HCT116 (cell line): ENCODE measurements at regions not wholly inside any gene's neighbourhood (a gene's known extent, or its start where the extent isn't known, plus 50 kb on each side); places are given as distances from the start of the nearest gene placed in this dataset.
A peak's percentile ranks its signal among the peaks of the same experiment; 100 is the strongest.

Source experiments
- ATAC-seq: fragments of 200-7000 bp; cut with Tn5 transposase; 2 replicates; pipeline ENCODE4 v1.9.1; 2020; ENCODE audit warnings: mild to moderate bottlenecking, moderate library complexity
- BruUV-seq: library from RNA; stranded (reverse); fragments of 400-500 nt; replicated peaks from 2 replicates; lab custom pipeline; 2021; lab: Mats Ljungman, UMichigan
- CTCF ChIA-PET: fragments of 300-600 bp; sonication (Branson Sonifier 250); formaldehyde crosslinking; loops from one replicate; lab custom pipeline; 2021; ENCODE audit warnings: antibody characterized with exemption; lab: Charles Lee
- POLR2A ChIA-PET: fragments of 300-600, 350-600 bp; sonication (Branson Sonifier 250); formaldehyde crosslinking; loops from one replicate; lab custom pipeline; 2021; ENCODE audit warnings: antibody characterized with exemption; lab: Charles Lee
- RAD21 ChIA-PET, 2 experiments: fragments of 300-600 bp; sonication (Branson Sonifier 250); formaldehyde crosslinking; loops; one replicate each; lab custom pipeline; 2023; ENCODE audit warnings: low total read pairs in 2 of 2; ENCODE audit not compliant: uncharacterized antibody in 2 of 2, unreplicated experiment in 2 of 2, low non-redundant PET in 1 of 2; lab: Charles Lee
- DNase-seq: peaks from one replicate; pipeline ENCODE4 v3.0.0-alpha.2; 2010; ENCODE audit warnings: low read depth, low spot score
- H2AFZ ChIP-seq: fragments of 200-600 bp; shearing (Covaris generic), sonication (generic); 2 replicates; pipeline ENCODE4 v1.6.1; 2017; ENCODE audit warnings: low read depth, mixed run types, mixed read lengths, antibody characterized with exemption, low read length; ENCODE audit not compliant: poor library complexity, severe bottlenecking
- H3K27ac ChIP-seq: 2 replicates; pipeline ENCODE4 v1.5.1; 2012; ENCODE audit warnings: low read depth, low read length
- H3K27me3 ChIP-seq: fragments of 200-600 bp; sonication (generic); 2 replicates; pipeline ENCODE4 v1.6.1; 2016; ENCODE audit warnings: mixed run types, low read length, mixed read lengths; ENCODE audit not compliant: insufficient read depth
- H3K36me3 ChIP-seq, 2 experiments: fragments of 200-500 bp in 1 of 2; fragments of 200-600 bp in 1 of 2; sonication (Bioruptor generic) in 1 of 2; sonication (generic) in 1 of 2; 2 replicates each; pipeline versions ENCODE4 v1.5.1 to v1.6.1; 2014 to 2016; ENCODE audit warnings: low read length in 2 of 2, inconsistent platforms in 1 of 2, mixed read lengths in 1 of 2, mixed run types in 1 of 2; ENCODE audit not compliant: insufficient read depth in 2 of 2, control insufficient read depth in 1 of 2
- H3K4me1 ChIP-seq, 2 experiments: fragments of 200-600 bp in 1 of 2; sonication (generic) in 1 of 2; 2 replicates each; pipeline versions ENCODE4 v1.5.1 to v1.6.1; 2012 to 2017; ENCODE audit warnings: low read length in 2 of 2, inconsistent platforms in 1 of 2, mild to moderate bottlenecking in 1 of 2, mixed read lengths in 1 of 2, mixed run types in 1 of 2, moderate library complexity in 1 of 2; ENCODE audit not compliant: insufficient read depth in 2 of 2, control insufficient read depth in 1 of 2
- H3K4me2 ChIP-seq: fragments of 200-600 bp; sonication (generic); 2 replicates; pipeline ENCODE4 v1.6.1; 2017; ENCODE audit warnings: mixed run types, low read length, mixed read lengths
- H3K4me3 ChIP-seq, 2 experiments: fragments of 200-600 bp in 1 of 2; sonication (generic) in 1 of 2; replicated peaks in 1 of 2; 2 replicates each; pipeline ENCODE4 v1.5.1; 2011 to 2016; ENCODE audit warnings: low read length in 2 of 2, control low read depth in 1 of 2, low read depth in 1 of 2, mild to moderate bottlenecking in 1 of 2, mixed read lengths in 1 of 2, mixed run types in 1 of 2
- H3K79me2 ChIP-seq: fragments of 200-600 bp; sonication (generic); 2 replicates; pipeline ENCODE4 v1.6.1; 2017; ENCODE audit warnings: mild to moderate bottlenecking, mixed run types, low read length, moderate library complexity, mixed read lengths; ENCODE audit not compliant: insufficient read depth
- H3K9ac ChIP-seq: fragments of 200-600 bp; sonication (generic); 2 replicates; pipeline ENCODE4 v1.6.1; 2016; ENCODE audit warnings: low read length, mixed read lengths
- H3K9me2 ChIP-seq: fragments of 200-600 bp; sonication (generic), shearing (Covaris generic); 2 replicates; pipeline ENCODE4 v1.6.1; 2017; ENCODE audit warnings: mixed run types, mild to moderate bottlenecking, moderate library complexity; ENCODE audit not compliant: insufficient read depth
- H3K9me3 ChIP-seq, 2 experiments: fragments of 200-500 bp in 1 of 2; fragments of 200-600 bp in 1 of 2; sonication (Bioruptor generic) in 1 of 2; sonication (generic) in 1 of 2; 2 replicates each; pipeline ENCODE4 v1.6.1; 2014 to 2017; ENCODE audit warnings: low read length in 2 of 2, mixed read lengths in 2 of 2, inconsistent platforms in 1 of 2, low read depth in 1 of 2, mild to moderate bottlenecking in 1 of 2, mixed run types in 1 of 2, moderate library complexity in 1 of 2; ENCODE audit not compliant: control insufficient read depth in 1 of 2, insufficient read depth in 1 of 2
- H4K20me1 ChIP-seq: fragments of 200-600 bp; sonication (generic), shearing (Covaris generic); 2 replicates; pipeline ENCODE4 v1.6.1; 2017; ENCODE audit warnings: mixed run types, mild to moderate bottlenecking, moderate library complexity; ENCODE audit not compliant: insufficient read depth
- RAD21 ChIP-seq: IDR thresholded peaks from 2 replicates; pipeline ENCODE4 v1.6.1; 2012; ENCODE audit warnings: low read depth, mild to moderate bottlenecking
- intact Hi-C: fragments of 100-400 bp; cut with micrococcal nuclease; formaldehyde crosslinking; loops from 2 replicates; pipeline ENCODE4 v1.10.0; 2022
- TF ChIP-seq, protein P1 (sequence below), 3 experiments: fragments of 200-600 bp in 1 of 3; sonication (generic) in 1 of 3; IDR thresholded peaks in 2 of 3; conservative IDR thresholded peaks in 1 of 3; 2 replicates each; pipeline ENCODE4 v1.5.1; 2012 to 2017; ENCODE audit warnings: low read depth in 2 of 3, low read length in 2 of 3, antibody characterized with exemption in 1 of 3, borderline replicate concordance in 1 of 3, control low read depth in 1 of 3, mild to moderate bottlenecking in 1 of 3, mixed read lengths in 1 of 3, mixed run types in 1 of 3, moderate library complexity in 1 of 3; ENCODE audit not compliant: insufficient read depth in 1 of 3

DNA sequence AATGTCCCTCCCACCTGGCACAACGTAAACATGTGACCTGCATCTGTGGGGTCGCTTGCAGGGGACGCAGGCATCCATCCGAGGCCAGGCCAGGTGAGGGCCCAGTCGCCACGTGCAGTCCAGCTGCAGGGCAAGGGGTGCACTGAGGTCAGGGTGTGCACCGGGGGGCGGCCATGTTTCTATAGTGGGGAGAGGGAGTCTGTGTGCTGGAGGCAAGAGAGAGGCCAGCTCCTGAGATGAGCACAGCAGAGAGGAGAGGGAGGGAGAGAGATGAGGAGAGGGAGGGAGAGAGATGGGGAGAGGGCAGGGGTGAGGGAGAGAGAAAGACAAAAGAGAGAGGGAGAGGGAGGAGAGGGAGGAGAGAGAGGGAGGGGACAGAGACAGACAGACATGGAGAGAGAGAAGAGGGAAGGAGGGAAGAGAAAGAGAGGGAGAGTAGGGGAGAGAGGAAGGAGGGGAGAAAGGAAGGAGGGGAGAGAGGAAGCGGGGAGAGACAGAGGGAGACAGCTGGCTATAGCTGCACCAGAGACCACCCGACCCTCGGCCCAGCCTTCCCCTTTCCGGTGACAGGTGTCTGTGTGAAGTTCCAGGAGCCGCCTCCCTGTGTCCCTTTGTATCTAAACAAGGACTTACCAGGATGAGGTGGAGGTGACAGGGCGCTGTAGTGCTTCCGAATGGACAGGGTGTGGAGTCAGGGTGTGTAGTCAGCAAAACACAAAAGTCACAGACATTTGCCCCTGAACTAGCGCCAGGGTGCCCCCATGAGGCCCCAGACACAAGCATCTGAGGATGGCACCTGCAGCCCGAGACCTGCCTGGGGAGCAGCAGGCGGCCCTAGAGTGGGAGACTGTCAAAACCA lies 68.7 kb downstream of the ADRA2C start:
- Histone ChIP-seq H3K79me2 (no peaks in the 10 kb centered on the region), H3K4me2 (no peak overlapping the region)
- intact Hi-C loops, result no loop called here

More for the DNA sequence above, 68.7 kb downstream of the ADRA2C start:
- Histone ChIP-seq H3K9ac (no peak overlapping the region), H3K4me3 (no peak overlapping the region), H3K36me3 (no peaks in the 10 kb centered on the region), H3K27me3 (no peaks in the 10 kb centered on the region), H3K9me3 (no peaks in the 10 kb centered on the region), H3K9me2 (no peaks in the 10 kb centered on the region), H2AFZ (no peak overlapping the region), H3K4me1 (no peaks in the 10 kb centered on the region), H4K20me1 (no peaks in the 10 kb centered on the region), H3K27ac (no peak overlapping the region)
- TF ChIP-seq, protein P1, sequence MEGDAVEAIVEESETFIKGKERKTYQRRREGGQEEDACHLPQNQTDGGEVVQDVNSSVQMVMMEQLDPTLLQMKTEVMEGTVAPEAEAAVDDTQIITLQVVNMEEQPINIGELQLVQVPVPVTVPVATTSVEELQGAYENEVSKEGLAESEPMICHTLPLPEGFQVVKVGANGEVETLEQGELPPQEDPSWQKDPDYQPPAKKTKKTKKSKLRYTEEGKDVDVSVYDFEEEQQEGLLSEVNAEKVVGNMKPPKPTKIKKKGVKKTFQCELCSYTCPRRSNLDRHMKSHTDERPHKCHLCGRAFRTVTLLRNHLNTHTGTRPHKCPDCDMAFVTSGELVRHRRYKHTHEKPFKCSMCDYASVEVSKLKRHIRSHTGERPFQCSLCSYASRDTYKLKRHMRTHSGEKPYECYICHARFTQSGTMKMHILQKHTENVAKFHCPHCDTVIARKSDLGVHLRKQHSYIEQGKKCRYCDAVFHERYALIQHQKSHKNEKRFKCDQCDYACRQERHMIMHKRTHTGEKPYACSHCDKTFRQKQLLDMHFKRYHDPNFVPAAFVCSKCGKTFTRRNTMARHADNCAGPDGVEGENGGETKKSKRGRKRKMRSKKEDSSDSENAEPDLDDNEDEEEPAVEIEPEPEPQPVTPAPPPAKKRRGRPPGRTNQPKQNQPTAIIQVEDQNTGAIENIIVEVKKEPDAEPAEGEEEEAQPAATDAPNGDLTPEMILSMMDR (IDR thresholded peaks at IDR 0.05 in 2 of 3, conservative IDR thresholded peaks at IDR 0.05 in 1 of 3; ENCODE audit: borderline replicate concordance in 1 of 3, insufficient read depth in 1 of 3, low read depth in 2 of 3, low read length in 2 of 3), result no peak
- 0 out of 2 replicates have a peak, but pooled peaks have one; percentile 17 for TF ChIP-seq RAD21
- peak; percentile 27; the same call in 1 of the 2 replicates for ATAC-seq
- BruUV-seq, result no TSS peak
- ChIA-PET RAD21 (no interaction called here), POLR2A (no interaction called here), CTCF (no interaction called here)
- no peak for DNase-seq
